ENCODE measurements at regions not wholly inside any gene's neighbourhood (a gene's known extent, or its start where the extent isn't known, plus 50 kb on each side); places are given as distances from the start of the nearest gene placed in this dataset.

GRCh38 chr18:40678318-40678717, 1276.7 kb upstream of the PIK3C3 start:
- Histone ChIP-seq H3K36me3 (ENCODE audit: control insufficient read depth, insufficient read depth, low read length) (no peaks in the 10 kb centered on the region), H3K27ac (ENCODE audit: low read length) (no peak overlapping the region), H3K4me3 (ENCODE audit: low read length) (no peak overlapping the region), H3K9me3 (ENCODE audit: control insufficient read depth, insufficient read depth, low read length) (no peaks in the 10 kb centered on the region), H3K27me3 (ENCODE audit: control insufficient read depth, insufficient read depth, low read length) (no peaks in the 10 kb centered on the region), H3K4me1 (ENCODE audit: control insufficient read depth, insufficient read depth, low read length) (no peaks in the 10 kb centered on the region)
- WGBS (ENCODE audit: insufficient coverage, insufficient read length): no CpG with 5 or more reads among the region's 2 CpGs
- no peak for DNase-seq (ENCODE audit: low read depth, low spot score)

- no peaks in the 10 kb centered on the region for H3K9me3 ChIP-seq (ENCODE audit: control insufficient read depth, insufficient read depth, low read length)
- WGBS (ENCODE audit: insufficient coverage, insufficient read length): 100% methylated on average over 1 of the region's 1 CpG
- H3K27ac ChIP-seq (ENCODE audit: low read length): no peak overlapping the region
- H3K36me3 ChIP-seq (ENCODE audit: control insufficient read depth, insufficient read depth, low read length): no peaks in the 10 kb centered on the region
- no peak for DNase-seq (ENCODE audit: low read depth, low spot score)
- H3K4me3 ChIP-seq (ENCODE audit: low read length): no peak overlapping the region
- no peaks in the 10 kb centered on the region for H3K27me3 ChIP-seq (ENCODE audit: control insufficient read depth, insufficient read depth, low read length)
- H3K4me1 ChIP-seq (ENCODE audit: control insufficient read depth, insufficient read depth, low read length): peaks cover 3% of the 10 kb centered on the region; the same call in 1 of the 2 replicates
Observed at GRCh38 chr18:40676668-40677067, 1278.4 kb upstream of the PIK3C3 start.

GRCh38 chr18:40673150-40673549, 1281.9 kb upstream of the PIK3C3 start:
- WGBS (ENCODE audit: insufficient coverage, insufficient read length): no CpG with 5 or more reads among the region's 3 CpGs
- Histone ChIP-seq H3K9me3 (ENCODE audit: control insufficient read depth, insufficient read depth, low read length) (no peaks in the 10 kb centered on the region), H3K4me1 (ENCODE audit: control insufficient read depth, insufficient read depth, low read length) (peaks cover 3% of the 10 kb centered on the region; the same call in 1 of the 2 replicates), H3K27ac (ENCODE audit: low read length) (no peak overlapping the region), H3K4me3 (ENCODE audit: low read length) (no peak overlapping the region), H3K27me3 (ENCODE audit: control insufficient read depth, insufficient read depth, low read length) (no peaks in the 10 kb centered on the region), H3K36me3 (ENCODE audit: control insufficient read depth, insufficient read depth, low read length) (no peaks in the 10 kb centered on the region)
- no peak for DNase-seq (ENCODE audit: low read depth, low spot score)

- DNase-seq (ENCODE audit: low read depth, low spot score): no peak
- no peak overlapping the region for H3K4me3 ChIP-seq (ENCODE audit: low read length)
- WGBS (ENCODE audit: insufficient coverage, insufficient read length): no CpG with 5 or more reads among the region's 4 CpGs
- H3K27me3 ChIP-seq (ENCODE audit: control insufficient read depth, insufficient read depth, low read length): no peaks in the 10 kb centered on the region
- no peaks in the 10 kb centered on the region for H3K9me3 ChIP-seq (ENCODE audit: control insufficient read depth, insufficient read depth, low read length)
- H3K36me3 ChIP-seq (ENCODE audit: control insufficient read depth, insufficient read depth, low read length): no peaks in the 10 kb centered on the region
- H3K4me1 ChIP-seq (ENCODE audit: control insufficient read depth, insufficient read depth, low read length): peaks cover 3% of the 10 kb centered on the region; the same call in 1 of the 2 replicates
- no peak overlapping the region for H3K27ac ChIP-seq (ENCODE audit: low read length)
Observed at GRCh38 chr18:40672590-40672989, 1282.4 kb upstream of the PIK3C3 start.

GRCh38 chr18:40670668-40671375, 1284.2 kb upstream of the PIK3C3 start:
- Histone ChIP-seq H3K27me3 (ENCODE audit: control insufficient read depth, insufficient read depth, low read length) (no peaks in the 10 kb centered on the region), H3K36me3 (ENCODE audit: control insufficient read depth, insufficient read depth, low read length) (no peaks in the 10 kb centered on the region), H3K4me3 (ENCODE audit: low read length) (no peak overlapping the region), H3K27ac (ENCODE audit: low read length) (no peak overlapping the region), H3K4me1 (ENCODE audit: control insufficient read depth, insufficient read depth, low read length) (peaks cover 3% of the 10 kb centered on the region; the same call in 1 of the 2 replicates), H3K9me3 (ENCODE audit: control insufficient read depth, insufficient read depth, low read length) (no peaks in the 10 kb centered on the region)
- DNase-seq (ENCODE audit: low read depth, low spot score): no peak
- WGBS (ENCODE audit: insufficient coverage, insufficient read length): no CpG with 5 or more reads among the region's 8 CpGs

GRCh38 chr18:40662898-40663437, 1292.1 kb upstream of the PIK3C3 start:
- Histone ChIP-seq H3K9me3 (ENCODE audit: control insufficient read depth, insufficient read depth, low read length) (no peaks in the 10 kb centered on the region), H3K4me3 (ENCODE audit: low read length) (no peak overlapping the region), H3K27ac (ENCODE audit: low read length) (no peak overlapping the region), H3K36me3 (ENCODE audit: control insufficient read depth, insufficient read depth, low read length) (no peaks in the 10 kb centered on the region), H3K4me1 (ENCODE audit: control insufficient read depth, insufficient read depth, low read length) (no peaks in the 10 kb centered on the region), H3K27me3 (ENCODE audit: control insufficient read depth, insufficient read depth, low read length) (no peaks in the 10 kb centered on the region)
- no peak for DNase-seq (ENCODE audit: low read depth, low spot score)
- no CpG with 5 or more reads among the region's 16 CpGs for WGBS (ENCODE audit: insufficient coverage, insufficient read length)

GRCh38 chr18:40653682-40654081, 1301.4 kb upstream of the PIK3C3 start:
- DNase-seq (ENCODE audit: low read depth, low spot score): no peak
- H3K4me3 ChIP-seq (ENCODE audit: low read length): no peak overlapping the region
- no peaks in the 10 kb centered on the region for H3K4me1 ChIP-seq (ENCODE audit: control insufficient read depth, insufficient read depth, low read length)
- H3K9me3 ChIP-seq (ENCODE audit: control insufficient read depth, insufficient read depth, low read length): no peaks in the 10 kb centered on the region
- no peaks in the 10 kb centered on the region for H3K27me3 ChIP-seq (ENCODE audit: control insufficient read depth, insufficient read depth, low read length)
- H3K27ac ChIP-seq (ENCODE audit: low read length): no peak overlapping the region
- no peaks in the 10 kb centered on the region for H3K36me3 ChIP-seq (ENCODE audit: control insufficient read depth, insufficient read depth, low read length)
- WGBS (ENCODE audit: insufficient coverage, insufficient read length): no CpG with 5 or more reads among the region's 1 CpG

GRCh38 chr18:40652321-40652720, 1302.7 kb upstream of the PIK3C3 start:
- H3K4me3 ChIP-seq (ENCODE audit: low read length): no peak overlapping the region
- WGBS (ENCODE audit: insufficient coverage, insufficient read length): no CpG with 5 or more reads among the region's 1 CpG
- H3K27ac ChIP-seq (ENCODE audit: low read length): no peak overlapping the region
- H3K36me3 ChIP-seq (ENCODE audit: control insufficient read depth, insufficient read depth, low read length): no peaks in the 10 kb centered on the region
- H3K27me3 ChIP-seq (ENCODE audit: control insufficient read depth, insufficient read depth, low read length): no peaks in the 10 kb centered on the region
- DNase-seq (ENCODE audit: low read depth, low spot score): no peak
- no peaks in the 10 kb centered on the region for H3K9me3 ChIP-seq (ENCODE audit: control insufficient read depth, insufficient read depth, low read length)
- no peaks in the 10 kb centered on the region for H3K4me1 ChIP-seq (ENCODE audit: control insufficient read depth, insufficient read depth, low read length)

- no peaks in the 10 kb centered on the region for H3K27me3 ChIP-seq (ENCODE audit: control insufficient read depth, insufficient read depth, low read length)
- no peaks in the 10 kb centered on the region for H3K36me3 ChIP-seq (ENCODE audit: control insufficient read depth, insufficient read depth, low read length)
- no peaks in the 10 kb centered on the region for H3K4me1 ChIP-seq (ENCODE audit: control insufficient read depth, insufficient read depth, low read length)
- DNase-seq (ENCODE audit: low read depth, low spot score): no peak
- H3K4me3 ChIP-seq (ENCODE audit: low read length): no peak overlapping the region
- no peak overlapping the region for H3K27ac ChIP-seq (ENCODE audit: low read length)
- WGBS (ENCODE audit: insufficient coverage, insufficient read length): no CpG with 5 or more reads among the region's 3 CpGs
- no peaks in the 10 kb centered on the region for H3K9me3 ChIP-seq (ENCODE audit: control insufficient read depth, insufficient read depth, low read length)
Observed at GRCh38 chr18:40651163-40651562, 1303.9 kb upstream of the PIK3C3 start.

GRCh38 chr18:40642692-40643229, 1312.3 kb upstream of the PIK3C3 start:
- H3K27ac ChIP-seq (ENCODE audit: low read length): no peak overlapping the region
- no peak for DNase-seq (ENCODE audit: low read depth, low spot score)
- no peaks in the 10 kb centered on the region for H3K36me3 ChIP-seq (ENCODE audit: control insufficient read depth, insufficient read depth, low read length)
- no CpG with 5 or more reads among the region's 4 CpGs for WGBS (ENCODE audit: insufficient coverage, insufficient read length)
- no peaks in the 10 kb centered on the region for H3K27me3 ChIP-seq (ENCODE audit: control insufficient read depth, insufficient read depth, low read length)
- no peaks in the 10 kb centered on the region for H3K4me1 ChIP-seq (ENCODE audit: control insufficient read depth, insufficient read depth, low read length)
- H3K4me3 ChIP-seq (ENCODE audit: low read length): no peak overlapping the region
- no peaks in the 10 kb centered on the region for H3K9me3 ChIP-seq (ENCODE audit: control insufficient read depth, insufficient read depth, low read length)

GRCh38 chr18:40631319-40631718, 1323.7 kb upstream of the PIK3C3 start:
- DNase-seq (ENCODE audit: low read depth, low spot score): no peak

More at GRCh38 chr18:40631319-40631718, 1323.7 kb upstream of the PIK3C3 start:
- H3K36me3 ChIP-seq (ENCODE audit: control insufficient read depth, insufficient read depth, low read length): no peaks in the 10 kb centered on the region
- no CpG with 5 or more reads among the region's 3 CpGs for WGBS (ENCODE audit: insufficient coverage, insufficient read length)
- no peak overlapping the region for H3K4me3 ChIP-seq (ENCODE audit: low read length)
- H3K9me3 ChIP-seq (ENCODE audit: control insufficient read depth, insufficient read depth, low read length): no peaks in the 10 kb centered on the region
- no peaks in the 10 kb centered on the region for H3K4me1 ChIP-seq (ENCODE audit: control insufficient read depth, insufficient read depth, low read length)
- no peaks in the 10 kb centered on the region for H3K27me3 ChIP-seq (ENCODE audit: control insufficient read depth, insufficient read depth, low read length)
- no peak overlapping the region for H3K27ac ChIP-seq (ENCODE audit: low read length)
